ENCODE measurements at regions not wholly inside any gene's neighbourhood (a gene's known extent, or its start where the extent isn't known, plus 50 kb on each side); places are given as distances from the start of the nearest gene placed in this dataset.

GRCh38 chr17:73902416-73903181 is 258.4 kb upstream of the SDK2 start:
- Histone ChIP-seq H2AFZ (ENCODE audit: low read depth, low read length, poor library complexity, severe bottlenecking) (no peak overlapping the region), H3K9me2 (ENCODE audit: insufficient read depth) (no peaks in the 10 kb centered on the region), H3K4me3 (replicated peaks in 1 of 2; ENCODE audit: low read depth in 1 of 2, low read length in 2 of 2) (no peak overlapping the region), H4K20me1 (ENCODE audit: insufficient read depth) (no peaks in the 10 kb centered on the region), H3K27ac (ENCODE audit: low read depth, low read length) (no peak overlapping the region), H3K9me3 (ENCODE audit: control insufficient read depth in 1 of 2, insufficient read depth in 1 of 2, low read depth in 1 of 2, low read length in 2 of 2) (no peaks in the 10 kb centered on the region), H3K9ac (ENCODE audit: low read length) (no peak overlapping the region), H3K79me2 (ENCODE audit: insufficient read depth, low read length) (no peaks in the 10 kb centered on the region), H3K27me3 (ENCODE audit: insufficient read depth, low read length) (peaks cover 17% of the 10 kb centered on the region), H3K36me3 (ENCODE audit: control insufficient read depth in 1 of 2, insufficient read depth in 2 of 2, low read length in 2 of 2) (no peaks in the 10 kb centered on the region), H3K4me2 (ENCODE audit: low read length) (no peak overlapping the region), H3K4me1 (ENCODE audit: control insufficient read depth in 1 of 2, insufficient read depth in 2 of 2, low read length in 2 of 2) (no peaks in the 10 kb centered on the region)
- BruUV-seq (replicated peaks) = no TSS peak
- TF ChIP-seq JUND (IDR thresholded peaks at IDR 0.05) (no peak), EGR1 (IDR thresholded peaks at IDR 0.05; ENCODE audit: low read depth) (no peak), ELF1 (IDR thresholded peaks at IDR 0.05; ENCODE audit: borderline replicate concordance, low read depth) (no peak), ATF3 (IDR thresholded peaks at IDR 0.05) (no peak), YY1 (IDR thresholded peaks at IDR 0.05; ENCODE audit: extremely low read depth, insufficient replicate concordance, low read depth, low read length) (no peak), TCF7L2 (IDR thresholded peaks at IDR 0.05; ENCODE audit: borderline replicate concordance, extremely low read depth, insufficient read depth, insufficient read length) (no peak), CEBPB (IDR thresholded peaks at IDR 0.05; ENCODE audit: low read depth) (no peak), ZNF274 (IDR thresholded peaks at IDR 0.05; ENCODE audit: low read depth, low read length) (no peak), ZFX (IDR thresholded peaks at IDR 0.05) (no peak), SIN3A (IDR thresholded peaks at IDR 0.05; ENCODE audit: low read depth) (no peak), CBX3 (IDR thresholded peaks at IDR 0.05; ENCODE audit: low read depth) (no peak), MAX (IDR thresholded peaks at IDR 0.05) (no peak)
- TF ChIP-seq, protein P1, sequence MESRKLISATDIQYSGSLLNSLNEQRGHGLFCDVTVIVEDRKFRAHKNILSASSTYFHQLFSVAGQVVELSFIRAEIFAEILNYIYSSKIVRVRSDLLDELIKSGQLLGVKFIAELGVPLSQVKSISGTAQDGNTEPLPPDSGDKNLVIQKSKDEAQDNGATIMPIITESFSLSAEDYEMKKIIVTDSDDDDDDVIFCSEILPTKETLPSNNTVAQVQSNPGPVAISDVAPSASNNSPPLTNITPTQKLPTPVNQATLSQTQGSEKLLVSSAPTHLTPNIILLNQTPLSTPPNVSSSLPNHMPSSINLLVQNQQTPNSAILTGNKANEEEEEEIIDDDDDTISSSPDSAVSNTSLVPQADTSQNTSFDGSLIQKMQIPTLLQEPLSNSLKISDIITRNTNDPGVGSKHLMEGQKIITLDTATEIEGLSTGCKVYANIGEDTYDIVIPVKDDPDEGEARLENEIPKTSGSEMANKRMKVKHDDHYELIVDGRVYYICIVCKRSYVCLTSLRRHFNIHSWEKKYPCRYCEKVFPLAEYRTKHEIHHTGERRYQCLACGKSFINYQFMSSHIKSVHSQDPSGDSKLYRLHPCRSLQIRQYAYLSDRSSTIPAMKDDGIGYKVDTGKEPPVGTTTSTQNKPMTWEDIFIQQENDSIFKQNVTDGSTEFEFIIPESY (IDR thresholded peaks at IDR 0.05; ENCODE audit: extremely low read depth, insufficient replicate concordance, low read length) = no peak
- ChIA-PET RAD21 (ENCODE audit: low non-redundant PET in 1 of 2, low total read pairs in 2 of 2, uncharacterized antibody in 2 of 2, unreplicated experiment in 2 of 2) (no interaction called here), POLR2A (no interaction called here), CTCF (no interaction called here)
- DNase-seq (ENCODE audit: low read depth, low spot score) = no peak
- intact Hi-C loops (cut with micrococcal nuclease) = no loop called here
- ATAC-seq = no peak

Measured in HCT116 (cell line).